GM18520 (cell line): ENCODE measurements at regions not wholly inside any gene's neighbourhood (a gene's known extent, or its start where the extent isn't known, plus 50 kb on each side); places are given as distances from the start of the nearest gene placed in this dataset.
A peak's percentile ranks its signal among the peaks of the same experiment; 100 is the strongest.
"Not testable (repeated sequence)": the region's sequence is repeated elsewhere in the genome, so short reads cannot be mapped to it uniquely, and the experiment has no call there.

ENCODE experiments used
- ATAC-seq: cut with Tn5 transposase; IDR thresholded peaks from one replicate; pipeline ENCODE4 v1.9.1; 2021; ENCODE audit not compliant: unreplicated experiment

DNA sequence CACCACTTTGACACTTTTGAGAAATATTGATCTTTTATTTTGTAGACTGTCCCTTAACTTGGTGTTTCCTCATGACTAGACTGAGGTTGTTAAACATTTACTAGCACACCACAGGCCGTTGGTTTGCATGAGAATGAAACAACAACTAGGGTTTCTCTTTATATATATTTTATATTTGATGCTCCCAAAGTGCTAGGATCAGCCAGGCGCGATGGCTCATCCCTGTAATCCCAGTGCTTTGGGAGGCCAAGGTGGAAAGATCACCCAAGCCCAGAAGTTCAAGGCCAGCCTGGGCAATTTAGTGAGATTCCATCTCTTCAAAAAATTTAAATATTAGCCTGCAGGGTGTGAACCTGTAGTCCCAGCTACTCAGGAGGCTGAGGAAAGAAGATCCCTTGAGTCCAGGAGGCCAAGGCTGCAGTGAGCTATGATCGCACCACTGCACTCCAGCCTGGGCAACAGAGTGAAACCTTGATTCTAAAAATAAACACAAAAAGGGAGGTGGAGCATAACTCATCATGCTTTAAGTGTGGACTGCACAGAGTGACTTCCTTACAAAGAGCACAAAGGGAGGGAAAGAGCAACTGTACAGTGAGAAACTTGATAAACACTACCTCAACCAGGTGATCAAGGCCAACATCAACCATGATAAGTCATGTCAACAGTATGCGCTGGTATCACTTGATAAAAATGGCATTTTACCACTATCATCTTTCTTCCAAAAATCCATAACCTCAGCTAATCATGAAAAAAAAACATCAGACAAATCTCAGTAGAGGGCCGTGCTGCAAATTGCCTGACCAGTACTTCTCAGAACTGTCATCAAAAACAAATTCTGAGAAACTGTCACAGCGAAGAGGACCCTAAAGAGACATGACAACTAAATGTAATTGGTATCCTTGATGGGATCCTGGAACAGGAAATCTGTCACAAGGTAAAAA, 72.8 kb upstream of the ATF7IP2 start:
- peak; percentile 78 for ATAC-seq

DNA sequence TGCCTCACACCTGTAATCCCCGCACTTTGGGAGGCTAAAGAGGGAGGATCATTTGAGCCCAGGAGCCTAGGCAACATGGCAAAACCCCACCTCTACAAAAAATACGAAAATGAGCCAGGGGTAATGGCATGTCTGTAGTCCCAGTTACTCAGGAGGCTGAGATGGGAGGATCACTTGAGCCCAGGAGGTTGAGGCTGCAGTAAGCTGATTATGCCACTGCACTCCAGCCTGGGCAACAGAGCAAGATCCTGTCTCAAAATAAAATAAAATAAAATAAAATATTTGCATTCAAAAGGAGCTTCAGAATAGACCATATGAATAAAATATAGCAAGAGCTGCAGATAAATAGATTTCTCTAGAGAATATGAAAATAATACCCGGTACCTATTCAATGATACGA, 71.5 kb upstream of the ATF7IP2 start:
- no peak for ATAC-seq

DNA sequence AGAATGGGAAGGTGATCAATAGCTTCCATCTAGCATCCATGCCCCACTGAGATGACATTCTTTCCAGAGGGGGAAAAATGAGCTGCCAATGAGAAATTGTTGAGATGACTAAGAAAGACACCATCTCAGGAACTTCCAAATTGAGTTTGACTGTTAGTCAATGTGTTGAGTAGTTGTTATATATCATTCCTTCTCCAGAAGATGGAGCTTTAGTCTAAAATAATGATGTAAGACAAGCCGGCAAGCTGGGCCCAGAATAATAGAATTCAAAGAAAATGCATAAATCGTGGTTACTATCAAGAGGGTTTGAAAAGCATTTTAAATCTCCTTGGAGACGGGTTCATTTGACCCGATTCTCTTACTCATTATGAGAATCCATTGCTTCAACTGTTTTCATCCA, 71.0 kb upstream of the ATF7IP2 start:
- no peak for ATAC-seq

DNA sequence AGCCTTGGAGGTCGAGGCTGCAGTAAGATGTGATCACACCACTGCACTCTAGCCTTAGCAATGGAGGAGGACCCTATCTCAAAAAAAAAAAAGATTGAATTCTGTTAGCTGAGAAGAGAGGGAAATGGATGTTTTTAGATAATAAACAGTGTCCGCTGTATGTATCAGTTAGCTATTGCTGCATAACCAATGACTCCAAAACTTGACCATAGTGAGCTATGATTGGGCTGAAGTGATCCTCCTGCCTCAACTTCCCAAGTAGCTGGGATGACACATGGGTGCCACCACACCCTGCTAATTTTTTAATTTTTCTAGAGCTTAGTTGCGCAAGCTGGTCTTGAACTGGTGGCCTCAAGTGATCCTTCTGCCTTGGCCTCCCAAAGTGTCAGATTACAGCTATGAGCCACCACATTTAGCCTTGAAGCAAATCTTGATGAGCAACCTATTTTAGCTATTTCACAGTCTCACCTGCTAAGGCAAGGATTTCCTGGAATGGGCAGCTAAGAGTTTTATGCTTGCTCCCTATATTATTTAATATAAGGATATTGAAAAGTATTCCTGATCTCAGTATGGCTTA, 68.3 kb upstream of the ATF7IP2 start:
- ATAC-seq: no peak

DNA sequence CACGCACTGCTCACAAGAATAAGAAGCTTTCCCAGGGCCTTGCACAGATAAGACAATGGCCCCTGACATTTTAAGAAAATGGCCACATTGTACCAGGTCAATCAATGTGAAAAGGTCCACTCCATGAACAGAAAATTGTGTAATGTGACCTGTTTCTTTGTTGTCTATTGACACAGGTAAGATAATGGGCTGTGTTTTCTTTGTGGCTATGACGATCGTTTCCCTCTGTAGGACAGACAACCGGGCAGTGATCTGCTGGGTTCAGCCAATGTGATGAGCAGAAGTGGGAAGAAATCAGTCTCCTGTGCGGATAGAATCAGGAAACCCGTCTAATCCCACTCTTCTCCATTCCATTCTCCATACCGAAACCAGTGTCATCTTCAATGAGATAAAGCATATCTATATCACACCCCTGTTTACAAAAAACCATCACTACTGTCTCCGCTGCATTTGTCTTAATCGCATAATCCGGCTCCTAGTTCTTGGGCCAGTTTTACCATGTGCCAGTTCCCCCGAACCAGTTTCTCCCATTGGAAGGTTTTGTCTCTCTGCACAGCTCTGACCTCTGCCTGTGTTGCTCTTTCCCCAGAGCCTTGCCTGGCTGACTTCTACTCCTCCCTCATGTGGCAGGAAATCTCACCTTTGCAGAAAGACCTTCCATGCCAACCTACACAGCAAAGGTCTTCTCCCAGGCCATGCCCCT, 66.9 kb upstream of the ATF7IP2 start:
- no peak for ATAC-seq

DNA sequence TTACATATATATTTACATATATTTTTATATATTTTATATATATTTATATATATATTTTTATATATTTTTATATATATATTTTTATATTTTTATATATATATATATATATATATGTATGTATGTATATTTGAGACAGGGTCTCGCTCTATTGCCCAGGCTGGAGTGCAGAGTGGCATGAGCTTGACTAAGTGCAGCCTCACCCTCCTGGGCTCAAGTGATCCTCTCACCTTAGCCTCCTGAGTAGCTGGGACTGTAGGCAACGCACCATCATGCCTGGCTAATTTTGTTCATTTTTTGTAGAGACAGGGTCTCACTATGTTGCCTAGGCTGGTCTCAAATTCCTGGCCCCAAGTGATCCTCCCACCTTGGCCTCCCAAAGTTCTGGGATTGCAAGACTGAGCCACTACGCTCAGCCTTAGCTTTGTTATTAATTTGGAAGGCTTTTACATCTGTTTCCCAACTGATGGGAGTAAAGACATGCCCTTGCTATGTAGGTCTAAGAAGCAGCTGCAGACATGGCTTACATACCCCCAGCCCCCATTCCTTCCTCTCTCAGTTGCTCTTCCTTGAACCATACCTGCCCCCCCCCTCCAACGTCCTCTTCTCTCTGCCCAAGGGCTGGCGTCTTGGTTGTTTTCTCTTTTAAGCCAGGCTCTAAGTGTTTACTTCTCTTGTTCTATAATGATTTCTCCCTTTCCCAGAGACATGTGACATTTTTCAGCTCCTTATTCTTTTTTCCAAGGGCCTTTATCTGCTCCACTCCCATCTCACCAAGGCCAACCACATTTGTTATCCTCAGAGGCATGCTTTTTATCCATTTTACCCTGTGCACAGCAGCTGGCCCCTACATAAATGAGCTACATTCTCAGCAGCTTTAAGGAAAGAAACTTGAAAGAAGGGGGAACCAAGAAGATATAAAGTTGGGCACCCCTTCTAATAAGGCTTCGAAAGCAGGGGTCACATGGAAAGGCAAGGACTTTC, 64.2 kb upstream of the ATF7IP2 start:
- no peak for ATAC-seq

DNA sequence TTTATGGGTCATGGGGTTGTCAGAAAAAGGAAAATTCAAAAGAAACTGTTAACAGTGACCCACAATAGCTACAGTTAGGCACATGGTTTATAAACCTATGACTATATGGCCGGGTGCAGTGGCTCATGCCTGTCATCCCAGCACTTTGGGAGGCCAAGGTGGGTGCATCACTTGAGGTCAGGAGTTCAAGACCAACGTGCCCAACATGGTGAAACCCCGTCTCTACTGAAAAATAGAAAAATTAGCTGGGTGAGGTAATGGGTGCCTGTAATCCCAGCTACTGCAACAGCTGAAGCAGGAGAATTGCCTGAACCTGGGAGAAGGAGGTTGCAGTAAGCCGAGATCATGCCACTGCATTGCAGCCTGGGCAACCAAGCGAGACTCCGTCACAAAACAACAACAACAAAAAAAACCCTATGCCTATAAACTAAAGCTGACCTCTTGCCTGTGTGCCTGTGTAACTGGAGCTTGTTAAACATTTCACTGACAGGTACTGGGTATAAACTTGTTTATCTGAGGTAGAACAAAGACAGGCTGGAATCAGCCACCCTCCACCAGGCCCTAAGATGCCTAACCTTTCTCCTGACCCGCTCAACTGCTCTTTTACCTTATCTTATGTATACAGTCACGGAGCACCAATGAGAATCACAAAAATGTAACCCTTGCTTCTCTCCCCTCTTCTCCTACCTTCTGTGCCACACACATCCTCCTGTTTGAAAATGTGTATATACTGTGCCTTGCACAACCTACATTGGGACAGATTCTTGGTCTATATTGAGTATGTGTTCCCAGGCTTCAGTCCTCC, 62.9 kb upstream of the ATF7IP2 start:
- no peak for ATAC-seq

DNA sequence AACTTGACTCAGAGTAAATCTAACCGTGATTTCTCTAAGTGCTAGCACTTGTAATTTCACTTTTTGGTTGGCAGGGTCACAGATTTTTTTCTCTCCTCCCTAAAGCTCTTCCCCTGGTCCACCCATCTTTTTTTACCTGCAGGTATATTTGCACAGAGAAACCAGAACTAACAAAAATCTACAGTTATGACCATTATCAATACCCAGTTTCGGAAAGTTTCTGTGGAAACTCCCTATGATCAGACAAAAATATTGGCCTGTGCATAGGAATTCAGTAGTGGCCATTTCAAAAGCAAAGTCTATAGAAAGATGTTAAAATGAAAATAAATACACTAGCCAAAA, 62.4 kb upstream of the ATF7IP2 start:
- ATAC-seq: no peak

DNA sequence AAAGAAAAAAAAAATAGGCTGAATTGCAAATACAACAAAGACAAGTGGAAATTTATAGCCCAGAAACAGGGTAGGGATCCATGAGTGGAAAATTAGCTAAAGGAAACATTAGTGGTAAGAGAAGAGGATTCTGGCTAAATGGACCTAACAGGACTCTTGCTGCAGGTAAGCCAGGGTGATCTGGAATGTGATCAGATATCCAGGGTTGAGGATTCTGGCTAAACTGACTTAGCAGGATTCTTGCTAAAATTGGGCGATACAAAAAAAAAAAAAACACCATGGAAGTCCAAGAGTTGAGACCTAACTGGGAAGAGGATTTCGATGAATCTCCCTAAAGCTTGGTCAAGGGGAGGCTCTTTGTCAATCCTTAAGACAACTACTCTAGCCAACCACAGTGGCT, 61.7 kb upstream of the ATF7IP2 start:
- no peak for ATAC-seq

DNA sequence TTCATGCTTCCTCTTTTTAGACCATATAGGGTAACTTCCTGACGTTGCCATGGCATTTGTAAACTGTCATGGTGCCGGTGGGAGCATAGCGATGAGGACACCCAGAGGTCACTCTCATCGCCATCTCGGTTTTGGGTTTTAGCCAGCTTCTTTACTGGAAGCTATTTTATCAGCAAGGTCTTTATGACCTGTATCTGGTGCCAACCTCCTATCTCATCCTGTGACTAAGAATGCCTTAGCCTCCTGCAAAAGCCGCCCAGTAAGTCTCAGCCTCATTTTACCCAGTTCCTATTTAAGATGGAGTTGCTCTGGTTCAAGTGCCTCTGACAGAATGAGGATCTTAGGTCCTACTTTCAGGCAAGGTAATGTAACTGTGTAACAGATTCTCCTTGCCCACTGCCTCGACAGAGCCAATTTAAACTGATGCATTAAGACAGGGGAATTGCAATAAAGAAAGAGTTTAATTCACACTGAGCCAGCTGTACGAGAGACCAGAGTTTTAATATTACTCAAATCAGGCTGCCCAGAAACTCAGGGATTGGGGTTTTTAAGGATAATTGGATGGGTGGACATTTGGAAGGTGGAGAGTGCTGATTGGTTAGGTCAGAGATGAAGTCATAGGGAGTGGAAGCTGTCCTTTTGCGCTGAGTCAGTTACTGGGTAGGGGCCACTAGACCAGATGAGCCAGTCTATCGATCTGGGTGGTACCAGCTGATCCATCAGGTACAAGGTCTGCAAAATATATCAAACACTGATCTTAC, 59.9 kb upstream of the ATF7IP2 start:
- ATAC-seq: no peak

DNA sequence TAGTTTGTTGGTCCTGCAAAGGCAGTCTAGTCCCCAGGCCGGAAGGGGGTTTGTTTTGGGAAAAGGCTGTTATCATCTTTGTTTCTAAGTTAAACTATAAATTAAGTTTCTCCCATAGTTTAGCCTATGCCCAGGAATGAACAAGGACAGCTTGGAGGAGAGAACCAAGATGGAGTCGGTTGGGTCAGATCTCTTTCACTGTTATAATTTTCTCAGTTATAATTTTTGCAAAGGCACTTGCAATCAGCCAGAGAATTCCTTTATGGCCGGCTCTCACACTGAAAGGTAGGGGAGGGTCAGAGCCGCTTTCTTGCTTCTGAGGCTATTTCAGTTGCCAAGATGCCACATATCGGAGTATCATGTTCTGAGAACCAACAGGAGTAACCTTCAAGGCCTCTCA, 59.2 kb upstream of the ATF7IP2 start:
- ATAC-seq: no peak

DNA sequence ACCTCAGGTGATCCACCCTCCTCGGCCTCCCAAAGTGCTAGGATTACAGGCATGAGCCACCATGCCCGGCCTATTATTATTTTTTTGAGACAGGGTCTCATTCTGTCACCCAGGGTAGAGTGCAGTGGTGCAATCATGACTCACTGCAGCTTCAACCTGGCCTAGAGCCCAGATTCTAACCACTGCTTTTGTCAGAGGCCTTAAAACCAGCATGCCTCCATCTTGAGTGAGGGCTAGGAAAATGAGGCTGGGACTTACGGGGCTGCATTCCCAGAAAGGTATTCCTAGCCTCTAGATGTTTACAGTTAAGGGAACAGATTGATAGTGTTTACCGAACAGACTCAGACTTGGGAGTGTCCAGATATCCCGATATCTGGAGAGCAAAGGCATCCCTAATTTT, 57.6 kb upstream of the ATF7IP2 start:
- not testable (repeated sequence) for ATAC-seq

DNA sequence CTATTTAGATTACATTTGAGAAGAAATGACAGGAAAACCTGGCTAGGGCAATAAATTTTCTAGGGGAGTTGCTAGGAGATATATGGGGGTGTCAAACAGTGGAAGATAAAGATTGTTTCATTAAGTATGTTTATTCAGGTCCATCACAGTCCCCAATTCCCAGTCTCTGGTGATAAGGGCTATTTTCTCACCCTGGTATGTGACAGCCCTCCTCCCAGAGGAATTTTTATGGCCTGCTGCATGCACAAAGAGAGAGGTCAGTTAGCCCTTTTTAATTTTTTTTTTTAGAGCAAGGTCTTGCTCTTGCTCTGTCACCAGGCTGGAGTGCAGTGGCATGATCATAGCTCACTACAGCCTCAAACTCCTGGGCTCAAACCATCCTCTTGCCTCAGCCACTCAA, 53.6 kb upstream of the ATF7IP2 start:
- no peak for ATAC-seq

DNA sequence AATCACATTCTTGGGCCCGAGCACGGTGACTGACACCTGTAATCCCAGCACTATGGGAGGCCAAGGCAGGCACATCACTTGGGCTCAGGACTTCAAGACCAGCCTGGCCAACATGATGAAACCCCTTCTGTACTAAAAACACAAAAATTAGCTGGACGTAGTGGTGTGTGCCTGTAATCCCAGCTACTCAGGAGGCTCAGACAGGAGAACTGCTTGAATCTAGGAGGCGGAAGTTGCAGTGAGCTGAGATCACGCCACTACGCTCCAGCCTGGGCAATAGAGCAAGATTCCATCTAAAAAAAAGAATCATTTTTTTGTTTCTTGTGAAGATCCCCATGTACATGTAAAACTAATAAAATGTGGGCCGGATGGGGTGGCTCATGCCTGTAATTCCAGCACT, 53.1 kb upstream of the ATF7IP2 start:
- no peak for ATAC-seq

DNA sequence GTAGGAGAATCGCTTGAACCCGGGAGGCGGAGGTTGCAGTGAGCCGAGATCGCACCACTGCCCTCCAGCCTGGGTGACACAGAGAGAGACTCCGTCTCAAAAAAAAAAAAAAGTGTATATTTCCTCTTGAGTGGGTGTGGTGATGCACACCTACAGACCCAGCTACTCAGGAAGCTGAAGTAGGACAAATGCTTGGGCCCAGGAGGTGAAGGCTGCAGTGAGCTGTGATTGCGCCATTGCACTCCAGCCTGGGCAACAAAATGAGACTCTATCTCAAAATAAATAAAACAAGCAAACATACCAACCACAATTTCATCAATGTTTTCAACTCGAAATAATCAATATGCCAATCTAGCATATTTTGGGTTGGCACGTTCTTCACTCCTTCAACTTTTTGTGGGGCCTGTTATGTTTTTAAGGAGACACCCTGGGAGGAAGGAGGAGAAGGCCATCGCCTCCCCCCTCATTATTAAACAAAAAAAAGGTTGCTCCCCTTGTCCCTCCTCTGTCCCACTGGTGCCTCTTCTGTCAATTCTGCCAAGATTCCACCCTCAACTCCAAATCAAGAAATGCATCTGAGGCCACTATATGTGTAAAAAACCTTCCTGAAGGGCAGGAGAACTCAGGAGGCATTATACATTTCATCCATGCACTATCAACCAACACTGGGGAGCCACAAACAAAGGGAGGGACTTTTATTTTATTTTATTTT, 52.4 kb upstream of the ATF7IP2 start:
- ATAC-seq: no peak

DNA sequence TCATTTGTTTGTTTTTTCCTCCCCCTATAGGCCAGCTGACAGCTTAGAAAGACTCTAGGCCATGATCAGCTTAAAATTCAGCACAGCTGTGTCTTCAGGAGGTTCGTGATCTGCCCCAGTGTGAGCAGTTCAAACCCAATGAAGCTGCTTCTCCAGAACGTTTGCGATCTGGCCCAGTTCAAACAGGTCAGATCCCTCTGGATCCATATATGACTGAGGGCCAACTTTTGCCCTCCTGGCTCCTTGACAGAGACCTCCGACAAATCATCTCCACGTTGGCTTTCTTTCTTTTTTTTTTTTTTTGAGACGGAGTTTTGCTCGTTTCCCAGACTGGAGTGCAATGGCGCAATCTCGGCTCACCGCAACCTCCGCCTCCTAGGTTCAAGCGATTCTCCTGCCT, 50.2 kb upstream of the ATF7IP2 start:
- ATAC-seq: no peak
